Keratinocyte (primary cell): ENCODE measurements at regions not wholly inside any gene's neighbourhood (a gene's known extent, or its start where the extent isn't known, plus 50 kb on each side); places are given as distances from the start of the nearest gene placed in this dataset.

Source experiments
- DNase-seq: peaks from one replicate; pipeline ENCODE4 v3.0.0-alpha.2; 2011; ENCODE audit warnings: low read depth, missing footprints, low spot score
- FAIRE-seq: peaks from 2 replicates; lab custom pipeline; 2011; peaks lifted over from hg19 to GRCh38; lab: Jason Lieb, UNC
- H2AFZ ChIP-seq: 2 replicates; pipeline ENCODE4 v1.6.0; 2012; ENCODE audit warnings: low read length, control low read depth, inconsistent platforms; ENCODE audit not compliant: control insufficient read depth
- H3K27ac ChIP-seq: 2 replicates; pipeline ENCODE4 v1.5.1; 2011; ENCODE audit warnings: low read length; ENCODE audit not compliant: control insufficient read depth, insufficient read depth
- H3K27me3 ChIP-seq: 3 replicates; pipeline ENCODE4 v1.6.0; 2011; ENCODE audit warnings: low read length; ENCODE audit not compliant: control insufficient read depth, insufficient read depth; ENCODE audit errors: extremely low read depth
- H3K36me3 ChIP-seq, 2 experiments: 2 replicates in 1 of 2; 3 replicates in 1 of 2; pipeline ENCODE4 v1.5.1; 2011; ENCODE audit warnings: low read length in 2 of 2, mild to moderate bottlenecking in 1 of 2; ENCODE audit not compliant: control insufficient read depth in 2 of 2, insufficient read depth in 2 of 2; ENCODE audit errors: extremely low read depth in 1 of 2
- H3K4me1 ChIP-seq: 3 replicates; pipeline ENCODE4 v1.5.1; 2011; ENCODE audit warnings: low read length; ENCODE audit not compliant: control insufficient read depth, insufficient read depth; ENCODE audit errors: extremely low read depth
- H3K4me2 ChIP-seq: 3 replicates; pipeline ENCODE4 v1.6.0; 2011; ENCODE audit warnings: low read depth, low read length; ENCODE audit not compliant: control insufficient read depth, insufficient read depth; ENCODE audit errors: extremely low read depth
- H3K4me3 ChIP-seq, 3 experiments: fragments of 200-600 bp in 1 of 3; sonication (generic) in 1 of 3; 2 replicates in 2 of 3; 3 replicates in 1 of 3; pipeline ENCODE4 v1.5.1; 2011 to 2016; ENCODE audit warnings: low read length in 3 of 3, mild to moderate bottlenecking in 3 of 3, control low read depth in 2 of 3, inconsistent platforms in 1 of 3, low read depth in 1 of 3, mixed read lengths in 1 of 3, mixed run types in 1 of 3, moderate library complexity in 1 of 3; ENCODE audit not compliant: control insufficient read depth in 2 of 3, insufficient read depth in 2 of 3; ENCODE audit errors: extremely low read depth in 1 of 3
- H3K79me2 ChIP-seq: 2 replicates; pipeline ENCODE4 v1.6.0; 2012; ENCODE audit warnings: low read length; ENCODE audit not compliant: control insufficient read depth, insufficient read depth
- H3K9ac ChIP-seq: 3 replicates; pipeline ENCODE4 v1.6.0; 2011; ENCODE audit warnings: low read length; ENCODE audit not compliant: control insufficient read depth, insufficient read depth; ENCODE audit errors: extremely low read depth
- H3K9me1 ChIP-seq: 3 replicates; pipeline ENCODE4 v1.6.0; 2011; ENCODE audit warnings: low read length; ENCODE audit not compliant: control insufficient read depth, insufficient read depth; ENCODE audit errors: extremely low read depth
- H3K9me3 ChIP-seq: 2 replicates; pipeline ENCODE4 v1.5.1; 2012; ENCODE audit warnings: low read depth, low read length; ENCODE audit not compliant: control insufficient read depth
- H4K20me1 ChIP-seq: 3 replicates; pipeline ENCODE4 v1.6.0; 2011; ENCODE audit warnings: low read length; ENCODE audit not compliant: control insufficient read depth, insufficient read depth; ENCODE audit errors: extremely low read depth
- EZH2 ChIP-seq: IDR thresholded peaks from one replicate; pipeline ENCODE4 v1.6.1; 2012; ENCODE audit warnings: inconsistent platforms, mild to moderate bottlenecking, low read length, moderate library complexity
- dilution Hi-C: fragments of 300-500 bp; cut with MboI; formaldehyde crosslinking; loops from one replicate; pipeline ENCODE4 v1.7.0; 2020; ENCODE audit warnings: low sequenced_read_pairs; ENCODE audit not compliant: extremely low pct_ligation_motif_present
- TF ChIP-seq, protein P1 (sequence below), 3 experiments: IDR thresholded peaks in 1 of 3; conservative IDR thresholded peaks in 1 of 3; optimal IDR thresholded peaks in 1 of 3; 2 replicates in 2 of 3; 3 replicates in 1 of 3; pipeline versions ENCODE3 to v1.5.1; 2011; ENCODE audit warnings: low read length in 3 of 3, mild to moderate bottlenecking in 3 of 3, moderate library complexity in 2 of 3, control low read depth in 1 of 3, inconsistent platforms in 1 of 3; ENCODE audit not compliant: insufficient read depth in 2 of 3; ENCODE audit errors: extremely low read depth in 1 of 3

GRCh38 chr3:21345382-21345976 is 405.5 kb downstream of the ZNF385D start:
- dilution Hi-C loops: no loop called here
- no peak overlapping the region for H2AFZ ChIP-seq
- H3K27ac ChIP-seq: no peak overlapping the region
- TF ChIP-seq, protein P1, sequence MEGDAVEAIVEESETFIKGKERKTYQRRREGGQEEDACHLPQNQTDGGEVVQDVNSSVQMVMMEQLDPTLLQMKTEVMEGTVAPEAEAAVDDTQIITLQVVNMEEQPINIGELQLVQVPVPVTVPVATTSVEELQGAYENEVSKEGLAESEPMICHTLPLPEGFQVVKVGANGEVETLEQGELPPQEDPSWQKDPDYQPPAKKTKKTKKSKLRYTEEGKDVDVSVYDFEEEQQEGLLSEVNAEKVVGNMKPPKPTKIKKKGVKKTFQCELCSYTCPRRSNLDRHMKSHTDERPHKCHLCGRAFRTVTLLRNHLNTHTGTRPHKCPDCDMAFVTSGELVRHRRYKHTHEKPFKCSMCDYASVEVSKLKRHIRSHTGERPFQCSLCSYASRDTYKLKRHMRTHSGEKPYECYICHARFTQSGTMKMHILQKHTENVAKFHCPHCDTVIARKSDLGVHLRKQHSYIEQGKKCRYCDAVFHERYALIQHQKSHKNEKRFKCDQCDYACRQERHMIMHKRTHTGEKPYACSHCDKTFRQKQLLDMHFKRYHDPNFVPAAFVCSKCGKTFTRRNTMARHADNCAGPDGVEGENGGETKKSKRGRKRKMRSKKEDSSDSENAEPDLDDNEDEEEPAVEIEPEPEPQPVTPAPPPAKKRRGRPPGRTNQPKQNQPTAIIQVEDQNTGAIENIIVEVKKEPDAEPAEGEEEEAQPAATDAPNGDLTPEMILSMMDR (optimal IDR thresholded peaks at IDR 0.05 in 1 of 3, IDR thresholded peaks at IDR 0.05 in 1 of 3, conservative IDR thresholded peaks at IDR 0.05 in 1 of 3; ENCODE audit: extremely low read depth in 1 of 3, insufficient read depth in 2 of 3, low read length in 3 of 3): no peak
- no peak for TF ChIP-seq EZH2
- no peak overlapping the region for H3K4me3 ChIP-seq
- H3K9me1 ChIP-seq: no peaks in the 10 kb centered on the region
- no peaks in the 10 kb centered on the region for H3K27me3 ChIP-seq
- no peak for DNase-seq
- H4K20me1 ChIP-seq: no peaks in the 10 kb centered on the region
- H3K9me3 ChIP-seq: no peaks in the 10 kb centered on the region
- no peak overlapping the region for H3K4me2 ChIP-seq
- FAIRE-seq: no peak
- no peaks in the 10 kb centered on the region for H3K36me3 ChIP-seq
- no peaks in the 10 kb centered on the region for H3K79me2 ChIP-seq
- no peak overlapping the region for H3K9ac ChIP-seq
- no peaks in the 10 kb centered on the region for H3K4me1 ChIP-seq

DNA sequence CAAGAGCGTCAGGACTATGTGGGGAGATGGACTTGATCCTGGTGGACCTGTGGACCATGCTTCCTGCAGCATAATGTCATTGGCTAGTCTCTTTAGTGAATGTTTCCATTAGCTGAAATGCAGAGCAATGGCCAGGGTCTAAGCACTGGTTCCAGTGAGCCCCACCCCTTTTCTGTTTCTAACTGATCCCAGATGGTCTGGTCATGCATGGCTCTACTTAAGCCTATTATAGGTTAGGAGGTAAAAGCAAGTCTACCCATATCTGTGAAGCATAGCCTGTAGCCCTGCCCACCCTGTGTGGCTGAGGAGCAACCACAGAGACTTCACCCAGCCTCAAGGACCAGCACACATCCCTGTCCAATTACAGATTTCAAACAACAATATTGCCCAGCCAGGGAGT is 419.2 kb downstream of the ZNF385D start:
- no peak overlapping the region for H3K27ac ChIP-seq
- H3K9ac ChIP-seq: no peak overlapping the region
- H3K36me3 ChIP-seq: no peaks in the 10 kb centered on the region
- no peaks in the 10 kb centered on the region for H4K20me1 ChIP-seq
- no peak overlapping the region for H3K4me3 ChIP-seq
- dilution Hi-C loops: no loop called here
- no peaks in the 10 kb centered on the region for H3K27me3 ChIP-seq
- DNase-seq (no peak), FAIRE-seq (no peak)
- H3K4me2 ChIP-seq: no peak overlapping the region
- H3K9me3 ChIP-seq: no peaks in the 10 kb centered on the region
- no peak for TF ChIP-seq EZH2
- TF ChIP-seq, protein P1 (optimal IDR thresholded peaks at IDR 0.05 in 1 of 3, IDR thresholded peaks at IDR 0.05 in 1 of 3, conservative IDR thresholded peaks at IDR 0.05 in 1 of 3; ENCODE audit: extremely low read depth in 1 of 3, insufficient read depth in 2 of 3, low read length in 3 of 3): no peak
- H3K9me1 ChIP-seq: no peaks in the 10 kb centered on the region
- H2AFZ ChIP-seq: no peak overlapping the region
- no peaks in the 10 kb centered on the region for H3K4me1 ChIP-seq
- H3K79me2 ChIP-seq: no peaks in the 10 kb centered on the region
